ENCODE measurements at regions not wholly inside any gene's neighbourhood (a gene's known extent, or its start where the extent isn't known, plus 50 kb on each side); places are given as distances from the start of the nearest gene placed in this dataset.

DNA sequence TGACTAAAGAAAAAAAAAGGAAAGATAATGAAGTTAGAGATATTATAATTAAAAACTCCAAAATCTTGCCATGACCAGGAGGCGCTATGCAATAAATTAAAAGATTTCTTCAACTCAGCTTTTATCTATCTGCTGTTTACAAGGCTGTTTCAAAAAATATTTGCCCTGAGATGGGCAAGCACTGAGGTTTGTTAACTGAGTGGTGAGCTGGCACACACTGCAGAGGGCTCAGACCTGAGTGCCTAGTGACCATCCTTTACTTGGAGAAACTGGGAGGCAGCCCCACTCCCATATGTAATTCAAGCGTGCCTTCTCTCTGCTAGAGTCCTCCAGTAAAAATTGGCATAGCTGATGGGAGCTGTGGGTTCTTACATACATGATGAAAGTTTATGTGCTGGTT lies 198.7 kb upstream of the TBC1D5 start:
- TF ChIP-seq CTCF (IDR thresholded peaks at IDR 0.05; ENCODE audit: low read depth, low read length) = no peak
- TF ChIP-seq POLR2A (IDR thresholded peaks at IDR 0.05; ENCODE audit: extremely low read depth, insufficient read length) = no peak
- TF ChIP-seq MYC (IDR thresholded peaks at IDR 0.05; ENCODE audit: low read depth, low read length) = no peak

Data from NB4 (cell line).